ENCODE measurements at regions not wholly inside any gene's neighbourhood (a gene's known extent, or its start where the extent isn't known, plus 50 kb on each side); places are given as distances from the start of the nearest gene placed in this dataset.

DNA sequence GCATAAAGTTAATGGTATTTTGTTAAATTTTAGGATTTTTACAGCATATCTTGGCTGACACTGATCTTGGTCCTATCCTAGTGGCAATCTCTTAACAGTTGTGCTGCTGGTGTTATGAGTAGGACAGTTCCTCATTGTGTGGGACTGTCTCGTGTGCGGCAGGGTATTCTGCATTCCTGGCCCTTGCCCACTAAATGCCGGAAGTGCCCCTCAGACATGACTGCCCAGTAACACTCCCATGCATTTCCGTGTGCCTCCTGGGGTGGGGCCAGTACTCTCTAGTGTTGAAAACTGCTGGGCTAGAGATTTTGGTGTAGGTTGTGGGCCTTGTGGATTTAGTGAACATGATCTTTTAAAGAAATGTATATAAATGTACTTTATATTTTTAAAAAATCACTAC is 227.1 kb upstream of the DMRT1 start:
- no peak for TF ChIP-seq POLR2G (IDR thresholded peaks at IDR 0.05; ENCODE audit: low read depth, low read length)
- TF ChIP-seq, protein P1, sequence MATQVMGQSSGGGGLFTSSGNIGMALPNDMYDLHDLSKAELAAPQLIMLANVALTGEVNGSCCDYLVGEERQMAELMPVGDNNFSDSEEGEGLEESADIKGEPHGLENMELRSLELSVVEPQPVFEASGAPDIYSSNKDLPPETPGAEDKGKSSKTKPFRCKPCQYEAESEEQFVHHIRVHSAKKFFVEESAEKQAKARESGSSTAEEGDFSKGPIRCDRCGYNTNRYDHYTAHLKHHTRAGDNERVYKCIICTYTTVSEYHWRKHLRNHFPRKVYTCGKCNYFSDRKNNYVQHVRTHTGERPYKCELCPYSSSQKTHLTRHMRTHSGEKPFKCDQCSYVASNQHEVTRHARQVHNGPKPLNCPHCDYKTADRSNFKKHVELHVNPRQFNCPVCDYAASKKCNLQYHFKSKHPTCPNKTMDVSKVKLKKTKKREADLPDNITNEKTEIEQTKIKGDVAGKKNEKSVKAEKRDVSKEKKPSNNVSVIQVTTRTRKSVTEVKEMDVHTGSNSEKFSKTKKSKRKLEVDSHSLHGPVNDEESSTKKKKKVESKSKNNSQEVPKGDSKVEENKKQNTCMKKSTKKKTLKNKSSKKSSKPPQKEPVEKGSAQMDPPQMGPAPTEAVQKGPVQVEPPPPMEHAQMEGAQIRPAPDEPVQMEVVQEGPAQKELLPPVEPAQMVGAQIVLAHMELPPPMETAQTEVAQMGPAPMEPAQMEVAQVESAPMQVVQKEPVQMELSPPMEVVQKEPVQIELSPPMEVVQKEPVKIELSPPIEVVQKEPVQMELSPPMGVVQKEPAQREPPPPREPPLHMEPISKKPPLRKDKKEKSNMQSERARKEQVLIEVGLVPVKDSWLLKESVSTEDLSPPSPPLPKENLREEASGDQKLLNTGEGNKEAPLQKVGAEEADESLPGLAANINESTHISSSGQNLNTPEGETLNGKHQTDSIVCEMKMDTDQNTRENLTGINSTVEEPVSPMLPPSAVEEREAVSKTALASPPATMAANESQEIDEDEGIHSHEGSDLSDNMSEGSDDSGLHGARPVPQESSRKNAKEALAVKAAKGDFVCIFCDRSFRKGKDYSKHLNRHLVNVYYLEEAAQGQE (IDR thresholded peaks at IDR 0.05; ENCODE audit: borderline replicate concordance in 1 of 2, low read depth in 1 of 2, low read length in 2 of 2), result no peak
- no peak for TF ChIP-seq ZNF121 (CRISPR knock-in tag; IDR thresholded peaks at IDR 0.05)
- no peak for TF ChIP-seq POLR2AphosphoS5 (IDR thresholded peaks at IDR 0.05; ENCODE audit: low read depth, low read length)
- no peak for TF ChIP-seq ZNF451 (CRISPR knock-in tag; IDR thresholded peaks at IDR 0.05)
- no peak for TF ChIP-seq EZH2 (conservative IDR thresholded peaks at IDR 0.05; ENCODE audit: low read depth, low read length)
- TF ChIP-seq, protein P2, sequence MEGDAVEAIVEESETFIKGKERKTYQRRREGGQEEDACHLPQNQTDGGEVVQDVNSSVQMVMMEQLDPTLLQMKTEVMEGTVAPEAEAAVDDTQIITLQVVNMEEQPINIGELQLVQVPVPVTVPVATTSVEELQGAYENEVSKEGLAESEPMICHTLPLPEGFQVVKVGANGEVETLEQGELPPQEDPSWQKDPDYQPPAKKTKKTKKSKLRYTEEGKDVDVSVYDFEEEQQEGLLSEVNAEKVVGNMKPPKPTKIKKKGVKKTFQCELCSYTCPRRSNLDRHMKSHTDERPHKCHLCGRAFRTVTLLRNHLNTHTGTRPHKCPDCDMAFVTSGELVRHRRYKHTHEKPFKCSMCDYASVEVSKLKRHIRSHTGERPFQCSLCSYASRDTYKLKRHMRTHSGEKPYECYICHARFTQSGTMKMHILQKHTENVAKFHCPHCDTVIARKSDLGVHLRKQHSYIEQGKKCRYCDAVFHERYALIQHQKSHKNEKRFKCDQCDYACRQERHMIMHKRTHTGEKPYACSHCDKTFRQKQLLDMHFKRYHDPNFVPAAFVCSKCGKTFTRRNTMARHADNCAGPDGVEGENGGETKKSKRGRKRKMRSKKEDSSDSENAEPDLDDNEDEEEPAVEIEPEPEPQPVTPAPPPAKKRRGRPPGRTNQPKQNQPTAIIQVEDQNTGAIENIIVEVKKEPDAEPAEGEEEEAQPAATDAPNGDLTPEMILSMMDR (CRISPR knock-in tag; IDR thresholded peaks at IDR 0.05), result peak; percentile 18; the same call in 1 of the 2 replicates
- no peak; the same call in 1 of the 2 replicates for TF ChIP-seq ZBTB7A (CRISPR knock-in tag; IDR thresholded peaks at IDR 0.05)
- no peak for TF ChIP-seq EP300 (IDR thresholded peaks at IDR 0.05; ENCODE audit: low read depth in 2 of 2, low read length in 2 of 2)
- no peak for TF ChIP-seq EP300 (CRISPR knock-in tag; IDR thresholded peaks at IDR 0.05; ENCODE audit: borderline replicate concordance)
- TF ChIP-seq BRCA1 (CRISPR knock-in tag; IDR thresholded peaks at IDR 0.05), result no peak
- TF ChIP-seq HMG20A (CRISPR knock-in tag; IDR thresholded peaks at IDR 0.05; ENCODE audit: borderline replicate concordance), result no peak
- no peak for TF ChIP-seq YY1 (IDR thresholded peaks at IDR 0.05; ENCODE audit: insufficient read depth, insufficient replicate concordance, low read depth, low read length)
- no peak for TF ChIP-seq NFIC (IDR thresholded peaks at IDR 0.05; ENCODE audit: low read length)
- TF ChIP-seq RFX3 (CRISPR knock-in tag; IDR thresholded peaks at IDR 0.05), result no peak

Data from HepG2 (cell line).